ENCODE measurements at regions not wholly inside any gene's neighbourhood (a gene's known extent, or its start where the extent isn't known, plus 50 kb on each side); places are given as distances from the start of the nearest gene placed in this dataset.

- Mint-ChIP-seq H3K9me3 (peaks cover 0 to 4% of the 10 kb centered on the region in 2 donors), H3K27me3 (peaks cover 0 to 3% of the 10 kb centered on the region in 2 donors), H3K27ac (no peak overlapping the region), H3K4me3 (no peak overlapping the region), H3K36me3 (no peaks in the 10 kb centered on the region), H3K4me1 (no peaks in the 10 kb centered on the region)
- ATAC-seq (replicated peaks) (no peak), DNase-seq (no peak)
Observed at GRCh38 chr6:145525038-145525437, 210.3 kb downstream of the EPM2A start.

- Mint-ChIP-seq H3K9me3 (peaks cover 0 to 1% of the 10 kb centered on the region in 2 donors), H3K36me3 (no peaks in the 10 kb centered on the region), H3K27ac (no peak overlapping the region), H3K4me1 (no peaks in the 10 kb centered on the region), H3K27me3 (peaks cover 0 to 3% of the 10 kb centered on the region in 2 donors), H3K4me3 (no peak overlapping the region)
- ATAC-seq (replicated peaks): no peak
- no peak for DNase-seq
Observed at GRCh38 chr6:145529582-145529981, 205.7 kb downstream of the EPM2A start.

GRCh38 chr6:145530454-145530853 lies 204.9 kb downstream of the EPM2A start:
- ATAC-seq (replicated peaks) (no peak), DNase-seq (no peak)
- H3K4me3 Mint-ChIP-seq: no peak overlapping the region
- H3K27ac Mint-ChIP-seq: no peak overlapping the region
- peaks cover 0 to 3% of the 10 kb centered on the region in 2 donors for H3K27me3 Mint-ChIP-seq
- no peaks in the 10 kb centered on the region for H3K36me3 Mint-ChIP-seq
- H3K9me3 Mint-ChIP-seq: peaks cover 0 to 1% of the 10 kb centered on the region in 2 donors
- H3K4me1 Mint-ChIP-seq: no peaks in the 10 kb centered on the region

DNA sequence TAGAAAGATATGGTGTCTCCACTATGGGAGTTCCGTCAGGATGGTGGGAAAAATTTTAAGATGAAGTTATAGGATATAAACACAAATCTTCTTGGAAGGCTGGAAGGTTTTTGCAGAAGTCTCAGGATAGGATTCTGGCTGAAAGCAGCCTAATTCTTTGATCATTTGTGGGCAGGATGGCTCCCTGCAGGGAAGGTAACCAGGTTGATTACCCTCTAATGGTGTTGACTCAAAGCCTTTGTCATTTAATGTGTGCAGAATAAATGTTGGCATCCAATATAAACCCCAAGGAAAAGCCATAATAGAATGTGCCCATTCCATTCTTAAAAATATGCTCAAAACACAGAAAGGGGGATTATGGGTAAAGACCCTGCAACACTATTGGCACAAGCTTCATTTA lies 204.3 kb downstream of the EPM2A start:
- Mint-ChIP-seq H3K4me3 (no peak overlapping the region), H3K9me3 (peaks cover 0 to 1% of the 10 kb centered on the region in 2 donors), H3K36me3 (no peaks in the 10 kb centered on the region), H3K27ac (no peak overlapping the region), H3K4me1 (no peaks in the 10 kb centered on the region), H3K27me3 (peaks cover 0 to 3% of the 10 kb centered on the region in 2 donors)
- DNase-seq (no peak), ATAC-seq (replicated peaks) (no peak)

DNA sequence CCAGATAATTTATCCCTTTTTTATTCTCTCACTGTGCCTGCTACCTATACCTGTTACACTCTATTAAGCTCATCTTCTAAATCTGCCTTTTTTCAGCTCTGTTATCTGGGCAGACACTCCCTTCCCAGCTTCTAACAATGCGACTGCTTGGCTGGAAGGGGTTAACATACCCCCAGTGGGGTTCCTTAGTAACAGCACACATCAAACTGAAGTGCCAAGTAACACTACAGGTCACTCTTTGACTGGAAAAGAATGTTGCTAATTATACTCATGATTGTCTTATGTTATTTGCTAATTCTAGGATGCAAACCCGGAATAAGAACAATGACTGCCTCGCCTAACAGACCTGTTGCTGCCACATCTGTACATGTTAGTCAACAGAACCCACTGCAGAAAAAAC lies 203.5 kb downstream of the EPM2A start:
- Mint-ChIP-seq H3K36me3 (no peaks in the 10 kb centered on the region), H3K9me3 (peaks cover 0 to 1% of the 10 kb centered on the region in 2 donors), H3K4me3 (no peak overlapping the region), H3K27ac (no peak overlapping the region), H3K4me1 (no peaks in the 10 kb centered on the region), H3K27me3 (peaks cover 0 to 3% of the 10 kb centered on the region in 2 donors)
- no peak for ATAC-seq (replicated peaks)
- DNase-seq: no peak

DNA sequence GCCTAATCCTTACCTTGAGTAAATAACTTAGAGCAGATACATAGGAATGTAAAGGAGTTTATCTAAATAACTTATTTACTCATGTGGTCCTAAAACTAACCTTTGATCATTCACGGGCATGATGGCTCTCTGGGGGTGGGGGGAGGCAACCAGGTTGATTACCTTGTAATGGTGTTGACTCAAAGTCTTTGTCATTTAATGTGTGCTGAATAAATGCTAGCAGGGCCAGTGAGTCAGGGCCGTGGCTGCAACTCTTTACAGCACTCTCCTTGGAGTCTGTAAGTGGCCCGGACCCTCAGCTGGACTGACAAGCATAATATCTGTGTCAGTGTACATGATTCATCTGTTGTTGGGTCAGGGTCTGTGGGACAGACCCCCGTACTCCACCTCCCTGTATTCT lies 203.0 kb downstream of the EPM2A start:
- peaks cover 0 to 1% of the 10 kb centered on the region in 2 donors for H3K9me3 Mint-ChIP-seq
- ATAC-seq (replicated peaks) (no peak), DNase-seq (no peak)
- H3K4me3 Mint-ChIP-seq: no peak overlapping the region
- no peak overlapping the region for H3K27ac Mint-ChIP-seq
- H3K4me1 Mint-ChIP-seq: no peaks in the 10 kb centered on the region
- no peaks in the 10 kb centered on the region for H3K36me3 Mint-ChIP-seq
- peaks cover 0 to 3% of the 10 kb centered on the region in 2 donors for H3K27me3 Mint-ChIP-seq

DNA sequence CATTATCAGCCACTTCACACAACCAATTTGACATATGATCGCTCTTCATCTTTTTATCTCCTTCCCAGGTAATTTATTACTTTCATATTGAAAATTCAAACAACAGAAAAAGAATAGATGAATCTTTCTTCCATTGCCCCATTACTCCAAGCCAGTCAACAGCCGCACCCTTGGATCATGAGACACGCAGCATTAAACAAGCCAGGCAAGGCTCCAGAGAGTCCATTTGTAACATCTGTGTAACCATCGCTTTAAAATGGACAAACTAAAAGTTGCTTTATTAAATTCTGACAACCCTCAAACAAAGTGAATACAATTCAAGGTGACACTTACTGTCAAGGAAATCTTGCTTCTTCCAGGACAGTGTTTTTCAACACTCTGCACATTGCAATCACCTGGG lies 200.3 kb downstream of the EPM2A start:
- DNase-seq (no peak), ATAC-seq (replicated peaks) (no peak)
- H3K4me3 Mint-ChIP-seq: no peak overlapping the region
- no peaks in the 10 kb centered on the region for H3K27me3 Mint-ChIP-seq
- H3K27ac Mint-ChIP-seq: no peak overlapping the region
- peaks cover 0 to 3% of the 10 kb centered on the region in 2 donors for H3K9me3 Mint-ChIP-seq
- no peaks in the 10 kb centered on the region for H3K36me3 Mint-ChIP-seq
- H3K4me1 Mint-ChIP-seq: no peaks in the 10 kb centered on the region

GRCh38 chr6:145538989-145539388 lies 196.3 kb downstream of the EPM2A start:
- DNase-seq: no peak
- ATAC-seq (replicated peaks): no peak

GRCh38 chr6:145539831-145540230 lies 195.5 kb downstream of the EPM2A start:
- no peaks in the 10 kb centered on the region for H3K27me3 Mint-ChIP-seq
- no peaks in the 10 kb centered on the region for H3K36me3 Mint-ChIP-seq
- H3K27ac Mint-ChIP-seq: no peak overlapping the region
- no peaks in the 10 kb centered on the region for H3K4me1 Mint-ChIP-seq
- ATAC-seq (replicated peaks) (no peak), DNase-seq (no peak)
- H3K4me3 Mint-ChIP-seq: no peak overlapping the region
- peaks cover 0 to 3% of the 10 kb centered on the region in 2 donors for H3K9me3 Mint-ChIP-seq

More at GRCh38 chr6:145538989-145539388, 196.3 kb downstream of the EPM2A start:
- Mint-ChIP-seq H3K27ac (no peak overlapping the region), H3K4me3 (no peak overlapping the region), H3K27me3 (no peaks in the 10 kb centered on the region), H3K9me3 (peaks cover 0 to 3% of the 10 kb centered on the region in 2 donors), H3K4me1 (no peaks in the 10 kb centered on the region), H3K36me3 (no peaks in the 10 kb centered on the region)

- H3K27ac Mint-ChIP-seq: no peak overlapping the region
- H3K36me3 Mint-ChIP-seq: no peaks in the 10 kb centered on the region
- DNase-seq (no peak), ATAC-seq (replicated peaks) (no peak)
- peaks cover 0 to 3% of the 10 kb centered on the region in 2 donors for H3K9me3 Mint-ChIP-seq
- H3K4me1 Mint-ChIP-seq: no peaks in the 10 kb centered on the region
- no peaks in the 10 kb centered on the region for H3K27me3 Mint-ChIP-seq
- no peak overlapping the region for H3K4me3 Mint-ChIP-seq
Observed at GRCh38 chr6:145540741-145541140, 194.6 kb downstream of the EPM2A start.

DNA sequence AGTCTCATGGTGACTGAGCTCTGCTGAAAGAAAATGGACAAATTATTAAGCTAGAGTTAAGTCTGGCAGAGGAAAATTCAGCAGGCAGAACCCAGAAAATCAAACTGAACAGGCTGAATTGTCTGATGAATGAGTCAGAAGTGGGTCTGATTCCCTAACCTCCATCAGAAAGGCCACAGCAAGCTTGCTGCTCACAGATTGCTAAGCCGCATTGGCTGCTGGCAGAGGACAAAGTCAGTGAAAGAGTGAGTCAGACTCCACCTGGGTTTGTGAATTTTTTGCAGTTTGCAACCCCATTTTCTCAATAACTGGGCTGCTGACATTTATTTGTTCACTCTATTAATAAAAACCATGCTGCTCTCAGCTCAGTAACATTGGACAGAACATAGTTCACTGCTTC lies 191.3 kb downstream of the EPM2A start:
- Mint-ChIP-seq H3K27me3 (no peaks in the 10 kb centered on the region), H3K27ac (no peak overlapping the region)
- DNase-seq: no peak

GRCh38 chr6:145544514-145544913 lies 190.8 kb downstream of the EPM2A start:
- Mint-ChIP-seq H3K36me3 (no peaks in the 10 kb centered on the region), H3K27ac (no peak overlapping the region), H3K4me3 (no peak overlapping the region), H3K4me1 (no peaks in the 10 kb centered on the region), H3K9me3 (no peaks in the 10 kb centered on the region), H3K27me3 (no peaks in the 10 kb centered on the region)
- no peak for ATAC-seq (replicated peaks)
- DNase-seq: no peak

More for the DNA sequence above, 191.3 kb downstream of the EPM2A start:
- no peak for ATAC-seq (replicated peaks)
- no peaks in the 10 kb centered on the region for H3K4me1 Mint-ChIP-seq
- no peak overlapping the region for H3K4me3 Mint-ChIP-seq
- H3K9me3 Mint-ChIP-seq: no peaks in the 10 kb centered on the region
- no peaks in the 10 kb centered on the region for H3K36me3 Mint-ChIP-seq

DNA sequence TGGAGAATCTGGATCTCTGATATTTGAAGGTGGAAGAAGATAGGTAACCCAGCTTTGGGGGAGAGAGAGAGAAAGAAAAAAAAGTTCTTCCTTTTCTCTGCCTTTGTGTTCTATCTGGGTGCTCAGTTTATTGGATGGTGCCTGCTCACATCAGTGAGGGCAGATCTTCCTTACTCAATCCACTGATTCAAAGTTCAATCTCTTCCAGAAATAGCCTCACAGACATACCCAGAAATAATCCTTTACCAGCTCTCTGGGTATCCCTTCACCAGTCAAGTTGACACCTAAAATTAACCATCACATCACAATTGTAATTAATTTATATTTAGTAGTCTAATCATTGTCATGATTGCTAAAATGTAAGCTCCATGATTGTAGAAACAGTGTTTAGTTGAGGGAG lies 189.1 kb downstream of the EPM2A start:
- no peaks in the 10 kb centered on the region for H3K27me3 Mint-ChIP-seq
- H3K27ac Mint-ChIP-seq: no peak overlapping the region
- H3K4me3 Mint-ChIP-seq: no peak overlapping the region
- no peaks in the 10 kb centered on the region for H3K9me3 Mint-ChIP-seq
- no peaks in the 10 kb centered on the region for H3K36me3 Mint-ChIP-seq
- ATAC-seq (replicated peaks) (no peak), DNase-seq (no peak)
- H3K4me1 Mint-ChIP-seq: no peaks in the 10 kb centered on the region

DNA sequence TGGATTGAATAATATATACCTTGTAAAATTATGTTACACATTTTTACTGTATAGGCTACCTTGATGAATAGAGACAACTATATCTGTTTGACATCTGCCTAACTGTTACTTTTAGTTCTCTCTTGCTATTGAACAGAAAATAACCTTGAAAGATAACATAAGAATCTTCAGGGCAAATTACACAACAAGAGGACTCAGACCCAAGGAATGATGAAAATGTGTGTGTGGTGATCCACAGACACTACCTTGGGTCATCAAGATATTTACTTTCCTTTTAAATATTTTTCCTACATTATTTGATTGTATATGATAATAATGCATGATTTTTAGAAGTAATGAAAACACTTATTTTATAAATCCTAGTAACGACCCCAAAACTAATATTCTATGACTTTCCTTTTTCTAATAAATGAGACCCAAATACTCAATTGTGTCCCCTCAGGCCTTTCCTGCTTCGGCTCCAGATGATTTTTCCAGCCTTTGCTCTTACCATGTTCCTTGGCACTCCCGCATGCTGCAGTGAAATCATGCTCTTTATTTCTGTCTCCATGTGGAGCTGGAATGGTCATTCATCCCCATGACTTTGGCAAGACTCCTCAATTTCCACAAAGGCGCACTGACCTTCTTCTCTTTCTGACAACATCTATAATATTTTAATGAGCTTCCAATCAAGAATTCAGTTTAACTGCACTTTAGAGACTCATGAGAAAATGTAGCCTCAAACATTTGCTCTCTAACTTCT lies 187.6 kb downstream of the EPM2A start:
- no peak for ATAC-seq (replicated peaks)
- no peak overlapping the region for H3K4me3 Mint-ChIP-seq
- no peaks in the 10 kb centered on the region for H3K27me3 Mint-ChIP-seq
- H3K36me3 Mint-ChIP-seq: no peaks in the 10 kb centered on the region
- H3K27ac Mint-ChIP-seq: no peak overlapping the region
- no peaks in the 10 kb centered on the region for H3K9me3 Mint-ChIP-seq
- DNase-seq: no peak
- no peaks in the 10 kb centered on the region for H3K4me1 Mint-ChIP-seq

DNA sequence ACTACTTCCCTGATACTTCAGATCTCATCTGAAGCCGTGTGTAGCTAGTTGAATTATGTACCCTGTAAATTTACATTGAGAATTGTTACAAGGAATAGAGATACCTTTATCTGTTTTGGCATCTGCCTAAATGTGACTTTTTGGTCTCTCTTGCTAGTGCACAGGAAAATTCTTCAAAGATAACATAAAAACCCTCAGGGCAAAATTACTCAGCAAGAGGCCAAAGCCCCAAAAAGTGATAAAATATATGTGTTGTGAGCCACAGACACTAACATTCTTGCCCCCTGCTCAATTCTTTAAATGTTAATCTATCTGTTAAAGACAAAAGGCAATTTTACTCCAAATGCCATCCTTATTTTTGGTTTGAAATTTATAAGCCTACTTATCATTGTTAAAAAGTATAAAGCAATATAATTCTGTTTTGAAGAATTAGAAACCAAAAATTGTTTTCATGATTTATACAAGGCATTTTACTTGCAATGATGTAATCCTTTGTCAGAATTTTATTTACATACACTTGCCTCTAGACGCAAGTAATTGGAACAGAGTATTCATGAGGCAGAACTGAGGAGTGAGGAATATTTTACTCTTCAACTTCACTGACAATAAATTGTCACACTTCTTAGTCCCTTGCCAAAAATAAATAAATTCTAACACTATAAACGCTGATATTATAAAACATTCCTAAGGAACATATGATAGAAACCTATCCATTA lies 186.2 kb downstream of the EPM2A start:
- Mint-ChIP-seq H3K9me3 (no peaks in the 10 kb centered on the region), H3K27me3 (no peaks in the 10 kb centered on the region)

More for the DNA sequence above, 186.2 kb downstream of the EPM2A start:
- ATAC-seq (replicated peaks) (no peak), DNase-seq (no peak)
- no peaks in the 10 kb centered on the region for H3K4me1 Mint-ChIP-seq
- H3K36me3 Mint-ChIP-seq: no peaks in the 10 kb centered on the region
- no peak overlapping the region for H3K4me3 Mint-ChIP-seq
- H3K27ac Mint-ChIP-seq: no peak overlapping the region
